HEK293 (cell line): ENCODE measurements at regions not wholly inside any gene's neighbourhood (a gene's known extent, or its start where the extent isn't known, plus 50 kb on each side); places are given as distances from the start of the nearest gene placed in this dataset.

Experiments used
- CTCF ChIA-PET: fragments of 350-600 bp; formaldehyde crosslinking; extraction: SDS; loops from one replicate; lab custom pipeline; 2021; ENCODE audit warnings: antibody characterized with exemption; lab: Yijun Ruan, JAX
- POLR2A ChIA-PET: fragments of 300-600 bp; formaldehyde crosslinking; extraction: SDS; loops from one replicate; lab custom pipeline; 2020; ENCODE audit warnings: antibody characterized with exemption, inconsistent platforms; lab: Yijun Ruan, JAX
- H3K27ac ChIP-seq: fragments of 200-500 bp; sonication (Bioruptor generic); 2 replicates; pipeline ENCODE4 v1.5.1; 2014; ENCODE audit warnings: low read depth, low read length, control low read depth, inconsistent platforms; ENCODE audit errors: extremely low read depth
- H3K36me3 ChIP-seq, 2 experiments: fragments of 200-500 bp in 1 of 2; sonication (Bioruptor generic) in 1 of 2; 1 replicate in 1 of 2; 2 replicates in 1 of 2; pipeline ENCODE4 v1.5.1; 2014 to 2017; ENCODE audit warnings: inconsistent platforms in 2 of 2, low read length in 2 of 2; ENCODE audit not compliant: control insufficient read depth in 2 of 2, insufficient read depth in 1 of 2
- H3K4me1 ChIP-seq: fragments of 200-500 bp; sonication (Bioruptor generic); 2 replicates; pipeline ENCODE4 v1.5.1; 2014; ENCODE audit warnings: mild to moderate bottlenecking, low read length, inconsistent platforms; ENCODE audit not compliant: control insufficient read depth, insufficient read depth
- H3K4me3 ChIP-seq: 2 replicates; pipeline ENCODE4 v1.5.1; 2011; ENCODE audit warnings: low read depth, mild to moderate bottlenecking, control low read depth, low read length, moderate library complexity
- H3K9me3 ChIP-seq: fragments of 200-500 bp; sonication (Bioruptor generic); 2 replicates; pipeline ENCODE4 v1.5.1; 2014; ENCODE audit warnings: low read depth, low read length, inconsistent platforms; ENCODE audit not compliant: control insufficient read depth, insufficient read depth
- AEBP2 ChIP-seq: fragments of 450-650 bp; formaldehyde crosslinking; IDR thresholded peaks from 2 replicates; pipeline ENCODE4 v1.5.1; 2016; ENCODE audit warnings: missing biosample characterization, missing genetic modification characterization, borderline replicate concordance
- MYNN ChIP-seq: fragments of 450-650 bp; formaldehyde crosslinking; IDR thresholded peaks from 2 replicates; pipeline ENCODE4 v1.5.1; 2016; ENCODE audit warnings: missing biosample characterization, missing genetic modification characterization, borderline replicate concordance
- REPIN1 ChIP-seq: fragments of 450-650 bp; formaldehyde crosslinking; IDR thresholded peaks from 2 replicates; pipeline ENCODE4 v1.5.1; 2017; ENCODE audit warnings: missing biosample characterization, missing genetic modification characterization, low read depth
- REST ChIP-seq: fragments of 450-650 bp; formaldehyde crosslinking; IDR thresholded peaks from 2 replicates; pipeline ENCODE4 v1.5.1; 2016; ENCODE audit warnings: missing biosample characterization, missing genetic modification characterization
- SALL2 ChIP-seq: fragments of 450-650 bp; formaldehyde crosslinking; IDR thresholded peaks from 2 replicates; pipeline ENCODE4 v1.5.0; 2017; ENCODE audit warnings: missing biosample characterization, mild to moderate bottlenecking, missing genetic modification characterization, borderline replicate concordance
- SCRT1 ChIP-seq: fragments of 450-650 bp; formaldehyde crosslinking; IDR thresholded peaks from 2 replicates; pipeline ENCODE4 v1.5.1; 2016; ENCODE audit warnings: missing biosample characterization, missing genetic modification characterization, borderline replicate concordance
- SETDB1 ChIP-seq: IDR thresholded peaks from one replicate; pipeline ENCODE4 v1.6.1; 2017; ENCODE audit warnings: mild to moderate bottlenecking, low read length, moderate library complexity, mixed read lengths; ENCODE audit not compliant: insufficient read length
- WT1 ChIP-seq: fragments of 450-650 bp; formaldehyde crosslinking; IDR thresholded peaks from 2 replicates; pipeline ENCODE4 v1.5.1; 2016; ENCODE audit warnings: missing biosample characterization, missing genetic modification characterization
- ZBTB26 ChIP-seq: fragments of 450-650 bp; formaldehyde crosslinking; optimal IDR thresholded peaks from 2 replicates; pipeline ENCODE3; 2016; ENCODE audit warnings: missing biosample characterization, mild to moderate bottlenecking, missing genetic modification characterization
- ZNF488 ChIP-seq: fragments of 450-650 bp; formaldehyde crosslinking; IDR thresholded peaks from 2 replicates; pipeline ENCODE4 v1.5.1; 2016; ENCODE audit warnings: missing biosample characterization, missing genetic modification characterization
- ZNF560 ChIP-seq: fragments of 450-650 bp; formaldehyde crosslinking; IDR thresholded peaks from 2 replicates; pipeline ENCODE4 v1.5.1; 2017; ENCODE audit warnings: missing biosample characterization, missing genetic modification characterization, borderline replicate concordance
- ZNF585B ChIP-seq: fragments of 450-650 bp; formaldehyde crosslinking; IDR thresholded peaks from 2 replicates; pipeline ENCODE4 v1.5.1; 2016; ENCODE audit warnings: missing biosample characterization, missing genetic modification characterization
- ZNF76 ChIP-seq: fragments of 450-650 bp; formaldehyde crosslinking; IDR thresholded peaks from 2 replicates; pipeline ENCODE4; 2016; ENCODE audit warnings: low read depth, missing biosample characterization, missing genetic modification characterization, borderline replicate concordance
- TF ChIP-seq, protein P1 (sequence below): fragments of 450-650 bp; formaldehyde crosslinking; IDR thresholded peaks from 2 replicates; pipeline ENCODE4; 2016; ENCODE audit warnings: missing biosample characterization, missing genetic modification characterization

- TF ChIP-seq ZBTB26 (tag by site-specific recombination) (no peak), ZNF585B (no peak), SCRT1 (tag by site-specific recombination) (no peak), SALL2 (tag by site-specific recombination) (no peak)
These were observed 161.1 kb downstream of the SNAPC1 start (continued) for GRCh38 chr14:61923348-61923747.

- Histone ChIP-seq H3K9me3 (no peaks in the 10 kb centered on the region), H3K36me3 (no peaks in the 10 kb centered on the region), H3K4me1 (peaks cover 6% of the 10 kb centered on the region), H3K27ac (no peak overlapping the region), H3K4me3 (no peak overlapping the region)
- CTCF ChIA-PET = interaction anchor here (0.6 to 1.8 kb wide), 5 partner anchors 189 to 656 kb away, joined by 3 to 20 read pairs (median 5); no protein-coding TSS in a partner anchor
- TF ChIP-seq ZNF488 (tag by site-specific recombination) = no peak
- no peak for TF ChIP-seq MYNN (tag by site-specific recombination)
- no peak for TF ChIP-seq ZNF560 (tag by site-specific recombination)
- TF ChIP-seq SETDB1 = no peak
- no peak for TF ChIP-seq WT1 (tag by site-specific recombination)
- no peak for TF ChIP-seq REPIN1
- TF ChIP-seq ZNF76 (tag by site-specific recombination) = no peak
- no peak for TF ChIP-seq REST
- TF ChIP-seq AEBP2 (tag by site-specific recombination) = no peak
- TF ChIP-seq, protein P1, sequence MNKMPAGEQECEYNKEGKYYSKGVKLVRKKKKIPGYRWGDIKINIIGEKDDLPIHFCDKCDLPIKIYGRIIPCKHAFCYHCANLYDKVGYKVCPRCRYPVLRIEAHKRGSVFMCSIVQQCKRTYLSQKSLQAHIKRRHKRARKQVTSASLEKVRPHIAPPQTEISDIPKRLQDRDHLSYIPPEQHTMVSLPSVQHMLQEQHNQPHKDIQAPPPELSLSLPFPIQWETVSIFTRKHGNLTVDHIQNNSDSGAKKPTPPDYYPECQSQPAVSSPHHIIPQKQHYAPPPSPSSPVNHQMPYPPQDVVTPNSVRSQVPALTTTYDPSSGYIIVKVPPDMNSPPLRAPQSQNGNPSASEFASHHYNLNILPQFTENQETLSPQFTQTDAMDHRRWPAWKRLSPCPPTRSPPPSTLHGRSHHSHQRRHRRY (tag by site-specific recombination) = no peak
- TF ChIP-seq, all 188 proteins: peak for 0
- POLR2A ChIA-PET = no interaction called here
These were observed 162.8 kb downstream of the SNAPC1 start for GRCh38 chr14:61925043-61925442.
